Putamen (tissue), 1 donor: ENCODE measurements at regions not wholly inside any gene's neighbourhood (a gene's known extent, or its start where the extent isn't known, plus 50 kb on each side); places are given as distances from the start of the nearest gene placed in this dataset.
A peak's percentile ranks its signal among the peaks of the same experiment; 100 is the strongest.

ENCODE experiments used
- DNase-seq: peaks from one replicate; pipeline ENCODE4 v3.0.0-alpha.2; 2016; ENCODE audit warnings: low spot score

- DNase-seq: no peak
Observed at GRCh38 chr1:98068016-98068415, 147.2 kb upstream of the DPYD start.

- no peak for DNase-seq
Observed at GRCh38 chr1:98066911-98067310, 146.1 kb upstream of the DPYD start.

- DNase-seq: no peak
Observed at GRCh38 chr1:98059620-98060019, 138.8 kb upstream of the DPYD start.

GRCh38 chr1:98058676-98059075 is 137.8 kb upstream of the DPYD start:
- DNase-seq: no peak

- DNase-seq: peak; percentile 64
Observed at GRCh38 chr1:98057236-98057910, 136.5 kb upstream of the DPYD start.

- no peak for DNase-seq
Observed at GRCh38 chr1:98056781-98057180, 135.9 kb upstream of the DPYD start.

GRCh38 chr1:98055457-98055856 is 134.6 kb upstream of the DPYD start:
- no peak for DNase-seq

- no peak for DNase-seq
Observed at GRCh38 chr1:98054786-98055185, 134.0 kb upstream of the DPYD start.

- DNase-seq: no peak
Observed at GRCh38 chr1:98054367-98054701, 133.5 kb upstream of the DPYD start.

- DNase-seq: peak; percentile 70
Observed at GRCh38 chr1:98053471-98054366, 132.9 kb upstream of the DPYD start.

- peak; percentile 85 for DNase-seq
Observed at GRCh38 chr1:98051065-98051675, 130.3 kb upstream of the DPYD start.

GRCh38 chr1:98049370-98050135 is 128.7 kb upstream of the DPYD start:
- DNase-seq: peak; percentile 47

GRCh38 chr1:98048751-98049325 is 128.0 kb upstream of the DPYD start:
- no peak for DNase-seq

- DNase-seq: peak; percentile 73
Observed at GRCh38 chr1:98048244-98048643, 127.4 kb upstream of the DPYD start.

GRCh38 chr1:98047171-98047570 is 126.3 kb upstream of the DPYD start:
- DNase-seq: no peak

GRCh38 chr1:98045767-98046641 is 125.2 kb upstream of the DPYD start:
- DNase-seq: no peak

- DNase-seq: no peak
Observed at GRCh38 chr1:98045211-98045766, 124.5 kb upstream of the DPYD start.

GRCh38 chr1:98044766-98045165 is 123.9 kb upstream of the DPYD start:
- DNase-seq: no peak

- DNase-seq: no peak
Observed at GRCh38 chr1:98044071-98044697, 123.3 kb upstream of the DPYD start.

- DNase-seq: no peak
Observed at GRCh38 chr1:98035602-98036002, 114.8 kb upstream of the DPYD start.
